GM12878 (cell line): ENCODE measurements at regions not wholly inside any gene's neighbourhood (a gene's known extent, or its start where the extent isn't known, plus 50 kb on each side); places are given as distances from the start of the nearest gene placed in this dataset.

Experiments used
- ATAC-seq: fragments of 200-7000 bp; cut with Tn5 transposase; 3 replicates; pipeline ENCODE4 v1.9.1; 2020; ENCODE audit warnings: mild to moderate bottlenecking, moderate library complexity
- BruUV-seq: library from RNA; stranded (reverse); fragments of 400-500 nt; replicated peaks from 2 replicates; lab custom pipeline; 2021; lab: Mats Ljungman, UMichigan
- CTCF ChIA-PET: fragments of 300-600 bp; sonication (Branson Sonifier 250); formaldehyde crosslinking; extraction: SDS; loops from one replicate; lab custom pipeline; 2021; ENCODE audit warnings: inconsistent platforms; lab: Yijun Ruan, JAX
- POLR2A ChIA-PET: fragments of 350-600 bp; formaldehyde crosslinking; extraction: SDS; loops from one replicate; lab custom pipeline; 2021; ENCODE audit warnings: inconsistent platforms; lab: Charles Lee
- RAD21 ChIA-PET: fragments of 300-600 bp; sonication (Branson Sonifier 250); formaldehyde crosslinking; loops from one replicate; lab custom pipeline; 2023; ENCODE audit warnings: antibody characterized with exemption; ENCODE audit not compliant: unreplicated experiment; lab: Charles Lee
- SMC1A ChIA-PET: fragments of 300-600 bp; sonication (Branson Sonifier 250); formaldehyde crosslinking; loops from one replicate; lab custom pipeline; 2023; ENCODE audit not compliant: unreplicated experiment, uncharacterized antibody; lab: Charles Lee
- DNase-seq: peaks from one replicate; pipeline ENCODE4 v3.0.0-alpha.2; 2011; ENCODE audit warnings: low read depth, low spot score
- FAIRE-seq: peaks from 3 replicates; lab custom pipeline; 2011; peaks lifted over from hg19 to GRCh38; lab: Jason Lieb, UNC
- H2AFZ ChIP-seq: 2 replicates; pipeline ENCODE4 v1.6.0; 2011; ENCODE audit warnings: low read depth, low read length, control low read depth; ENCODE audit not compliant: control insufficient read depth
- H3K27ac ChIP-seq: 2 replicates; pipeline ENCODE4 v1.5.1; 2011; ENCODE audit warnings: control low read depth; ENCODE audit not compliant: control insufficient read depth, insufficient read depth
- H3K27me3 ChIP-seq, 2 experiments: replicated peaks in 1 of 2; 2 replicates each; pipeline versions ENCODE4 v1.6.0 to v1.6.1; 2011; ENCODE audit warnings: low read length in 1 of 2; ENCODE audit not compliant: control insufficient read depth in 2 of 2, insufficient read depth in 2 of 2
- H3K36me3 ChIP-seq, 2 experiments: 2 replicates each; pipeline ENCODE4 v1.5.1; 2011; ENCODE audit warnings: low read length in 1 of 2; ENCODE audit not compliant: control insufficient read depth in 2 of 2, insufficient read depth in 2 of 2
- H3K4me1 ChIP-seq: 2 replicates; pipeline ENCODE4 v1.6.1; 2011; ENCODE audit warnings: mild to moderate bottlenecking, low read length, moderate library complexity, mixed read lengths; ENCODE audit not compliant: control insufficient read depth, insufficient read depth
- H3K4me2 ChIP-seq: 2 replicates; pipeline ENCODE4 v1.6.0; 2011; ENCODE audit warnings: control low read depth; ENCODE audit not compliant: control insufficient read depth, insufficient read depth
- H3K4me3 ChIP-seq: fragments of 200-600 bp; sonication (generic); 2 replicates; pipeline ENCODE4 v1.5.1; 2016
- H3K79me2 ChIP-seq: 2 replicates; pipeline ENCODE4 v1.6.0; 2011; ENCODE audit warnings: low read length; ENCODE audit not compliant: control insufficient read depth, insufficient read depth
- H3K9ac ChIP-seq: 2 replicates; pipeline ENCODE4 v1.8.0; 2011; ENCODE audit warnings: low read length, control low read depth, mixed read lengths; ENCODE audit not compliant: control insufficient read depth, insufficient read depth
- H3K9me3 ChIP-seq: replicated peaks from 3 replicates; pipeline ENCODE4 v1.5.1; 2011; ENCODE audit warnings: mild to moderate bottlenecking, low read length; ENCODE audit not compliant: control insufficient read depth, insufficient read depth
- H4K20me1 ChIP-seq: 2 replicates; pipeline ENCODE4 v1.6.0; 2011; ENCODE audit not compliant: control insufficient read depth, insufficient read depth
- CEBPB ChIP-seq, 2 experiments: fragments of 150-350 bp in 1 of 2; IDR thresholded peaks; 2 replicates each; pipeline ENCODE4 v1.6.1; 2012 to 2014; ENCODE audit warnings: low read depth in 2 of 2, low read length in 2 of 2, borderline replicate concordance in 1 of 2, inconsistent platforms in 1 of 2
- RFX5 ChIP-seq: IDR thresholded peaks from 2 replicates; pipeline ENCODE4 v1.6.1; 2011; ENCODE audit warnings: low read depth, low read length, improper control_type of control experiment
- SPI1 ChIP-seq: IDR thresholded peaks from 2 replicates; pipeline ENCODE4 v1.6.1; 2011; ENCODE audit warnings: low read depth, mild to moderate bottlenecking, low read length, moderate library complexity, borderline replicate concordance; ENCODE audit not compliant: insufficient read depth
- TCF3 ChIP-seq: IDR thresholded peaks from 2 replicates; pipeline ENCODE4 v1.6.1; 2012; ENCODE audit warnings: low read depth, mild to moderate bottlenecking, low read length, borderline replicate concordance; ENCODE audit not compliant: insufficient read depth
- TCF7 ChIP-seq: IDR thresholded peaks from 2 replicates; pipeline ENCODE4 v1.6.1; 2014; ENCODE audit warnings: antibody characterized with exemption, borderline replicate concordance
- WGBS: methylation state at CpG from one replicate; pipeline ENCODE4 v1.1.6; 2016; ENCODE audit warnings: low lambda C conversion rate; ENCODE audit not compliant: insufficient replicate concordance, insufficient coverage; ENCODE audit errors: missing lambda C conversion rate; 5-methylcytosine and 5-hydroxymethylcytosine counted together
- in situ Hi-C: fragments of 300-500 bp; cut with MboI; formaldehyde crosslinking; loops from 9 replicates; pipeline ENCODE4 v1.14.3; 2018; ENCODE audit warnings: mixed read lengths
- intact Hi-C: fragments of 100-400 bp; cut with micrococcal nuclease; formaldehyde crosslinking; loops from one replicate; pipeline ENCODE4 v1.14.2; 2022; ENCODE audit not compliant: unreplicated experiment
- TF ChIP-seq, protein P1 (sequence below): fragments of 450-650 bp; formaldehyde crosslinking; IDR thresholded peaks from 2 replicates; pipeline ENCODE4 v1.4.0; 2020; ENCODE audit warnings: mild to moderate bottlenecking, moderate library complexity
- TF ChIP-seq, protein P2 (sequence below): fragments of 450-650 bp; IDR thresholded peaks from 2 replicates; pipeline ENCODE4 v1.6.1; 2017; ENCODE audit warnings: mild to moderate bottlenecking, moderate library complexity
- TF ChIP-seq, protein P3 (sequence below): fragments of 450-650 bp; IDR thresholded peaks from 2 replicates; pipeline ENCODE4 v1.6.1; 2016; ENCODE audit warnings: mild to moderate bottlenecking
- TF ChIP-seq, protein P4 (sequence below): IDR thresholded peaks from 2 replicates; pipeline ENCODE4 v1.6.1; 2011; ENCODE audit warnings: borderline replicate concordance, low read depth, mild to moderate bottlenecking, moderate library complexity, mixed read lengths, low read length; ENCODE audit not compliant: insufficient read depth; ENCODE audit errors: extremely low read length
- TF ChIP-seq, protein P5 (sequence below): fragments of 450-650 bp; IDR thresholded peaks from 2 replicates; pipeline ENCODE4 v1.6.1; 2018; ENCODE audit warnings: borderline replicate concordance, mild to moderate bottlenecking; ENCODE audit not compliant: partially characterized antibody

DNA sequence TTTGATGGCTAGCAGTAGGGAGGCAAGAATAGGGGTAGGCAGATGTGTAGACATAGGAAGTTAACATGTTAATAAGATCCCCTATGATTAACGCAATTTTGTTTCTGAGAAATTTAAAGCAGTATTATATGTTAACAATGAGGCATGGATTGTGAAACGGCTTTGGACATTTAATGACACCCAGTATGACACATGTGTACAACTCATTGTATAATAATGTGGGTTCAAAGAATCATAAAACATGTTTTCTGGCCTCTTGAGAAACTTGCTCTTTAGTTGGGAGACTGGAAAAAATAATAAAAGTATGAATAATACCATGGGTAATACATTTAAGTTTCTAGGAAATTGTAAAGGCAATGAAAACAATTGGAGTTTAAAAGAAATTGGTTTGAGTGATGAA is 332.1 kb upstream of the CDH20 start:
- FAIRE-seq: no peak
- TF ChIP-seq TCF7: no peak
- TF ChIP-seq, protein P1, sequence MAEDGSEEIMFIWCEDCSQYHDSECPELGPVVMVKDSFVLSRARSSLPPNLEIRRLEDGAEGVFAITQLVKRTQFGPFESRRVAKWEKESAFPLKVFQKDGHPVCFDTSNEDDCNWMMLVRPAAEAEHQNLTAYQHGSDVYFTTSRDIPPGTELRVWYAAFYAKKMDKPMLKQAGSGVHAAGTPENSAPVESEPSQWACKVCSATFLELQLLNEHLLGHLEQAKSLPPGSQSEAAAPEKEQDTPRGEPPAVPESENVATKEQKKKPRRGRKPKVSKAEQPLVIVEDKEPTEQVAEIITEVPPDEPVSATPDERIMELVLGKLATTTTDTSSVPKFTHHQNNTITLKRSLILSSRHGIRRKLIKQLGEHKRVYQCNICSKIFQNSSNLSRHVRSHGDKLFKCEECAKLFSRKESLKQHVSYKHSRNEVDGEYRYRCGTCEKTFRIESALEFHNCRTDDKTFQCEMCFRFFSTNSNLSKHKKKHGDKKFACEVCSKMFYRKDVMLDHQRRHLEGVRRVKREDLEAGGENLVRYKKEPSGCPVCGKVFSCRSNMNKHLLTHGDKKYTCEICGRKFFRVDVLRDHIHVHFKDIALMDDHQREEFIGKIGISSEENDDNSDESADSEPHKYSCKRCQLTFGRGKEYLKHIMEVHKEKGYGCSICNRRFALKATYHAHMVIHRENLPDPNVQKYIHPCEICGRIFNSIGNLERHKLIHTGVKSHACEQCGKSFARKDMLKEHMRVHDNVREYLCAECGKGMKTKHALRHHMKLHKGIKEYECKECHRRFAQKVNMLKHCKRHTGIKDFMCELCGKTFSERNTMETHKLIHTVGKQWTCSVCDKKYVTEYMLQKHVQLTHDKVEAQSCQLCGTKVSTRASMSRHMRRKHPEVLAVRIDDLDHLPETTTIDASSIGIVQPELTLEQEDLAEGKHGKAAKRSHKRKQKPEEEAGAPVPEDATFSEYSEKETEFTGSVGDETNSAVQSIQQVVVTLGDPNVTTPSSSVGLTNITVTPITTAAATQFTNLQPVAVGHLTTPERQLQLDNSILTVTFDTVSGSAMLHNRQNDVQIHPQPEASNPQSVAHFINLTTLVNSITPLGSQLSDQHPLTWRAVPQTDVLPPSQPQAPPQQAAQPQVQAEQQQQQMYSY: no peak
- no peak for TF ChIP-seq RFX5
- TF ChIP-seq, protein P2, sequence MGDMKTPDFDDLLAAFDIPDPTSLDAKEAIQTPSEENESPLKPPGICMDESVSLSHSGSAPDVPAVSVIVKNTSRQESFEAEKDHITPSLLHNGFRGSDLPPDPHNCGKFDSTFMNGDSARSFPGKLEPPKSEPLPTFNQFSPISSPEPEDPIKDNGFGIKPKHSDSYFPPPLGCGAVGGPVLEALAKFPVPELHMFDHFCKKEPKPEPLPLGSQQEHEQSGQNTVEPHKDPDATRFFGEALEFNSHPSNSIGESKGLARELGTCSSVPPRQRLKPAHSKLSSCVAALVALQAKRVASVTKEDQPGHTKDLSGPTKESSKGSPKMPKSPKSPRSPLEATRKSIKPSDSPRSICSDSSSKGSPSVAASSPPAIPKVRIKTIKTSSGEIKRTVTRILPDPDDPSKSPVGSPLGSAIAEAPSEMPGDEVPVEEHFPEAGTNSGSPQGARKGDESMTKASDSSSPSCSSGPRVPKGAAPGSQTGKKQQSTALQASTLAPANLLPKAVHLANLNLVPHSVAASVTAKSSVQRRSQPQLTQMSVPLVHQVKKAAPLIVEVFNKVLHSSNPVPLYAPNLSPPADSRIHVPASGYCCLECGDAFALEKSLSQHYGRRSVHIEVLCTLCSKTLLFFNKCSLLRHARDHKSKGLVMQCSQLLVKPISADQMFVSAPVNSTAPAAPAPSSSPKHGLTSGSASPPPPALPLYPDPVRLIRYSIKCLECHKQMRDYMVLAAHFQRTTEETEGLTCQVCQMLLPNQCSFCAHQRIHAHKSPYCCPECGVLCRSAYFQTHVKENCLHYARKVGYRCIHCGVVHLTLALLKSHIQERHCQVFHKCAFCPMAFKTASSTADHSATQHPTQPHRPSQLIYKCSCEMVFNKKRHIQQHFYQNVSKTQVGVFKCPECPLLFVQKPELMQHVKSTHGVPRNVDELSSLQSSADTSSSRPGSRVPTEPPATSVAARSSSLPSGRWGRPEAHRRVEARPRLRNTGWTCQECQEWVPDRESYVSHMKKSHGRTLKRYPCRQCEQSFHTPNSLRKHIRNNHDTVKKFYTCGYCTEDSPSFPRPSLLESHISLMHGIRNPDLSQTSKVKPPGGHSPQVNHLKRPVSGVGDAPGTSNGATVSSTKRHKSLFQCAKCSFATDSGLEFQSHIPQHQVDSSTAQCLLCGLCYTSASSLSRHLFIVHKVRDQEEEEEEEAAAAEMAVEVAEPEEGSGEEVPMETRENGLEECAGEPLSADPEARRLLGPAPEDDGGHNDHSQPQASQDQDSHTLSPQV: no peak
- no peak for TF ChIP-seq CEBPB (IDR thresholded peaks at IDR 0.05; ENCODE audit: borderline replicate concordance in 1 of 2, low read depth in 2 of 2, low read length in 2 of 2)
- TF ChIP-seq, protein P3, sequence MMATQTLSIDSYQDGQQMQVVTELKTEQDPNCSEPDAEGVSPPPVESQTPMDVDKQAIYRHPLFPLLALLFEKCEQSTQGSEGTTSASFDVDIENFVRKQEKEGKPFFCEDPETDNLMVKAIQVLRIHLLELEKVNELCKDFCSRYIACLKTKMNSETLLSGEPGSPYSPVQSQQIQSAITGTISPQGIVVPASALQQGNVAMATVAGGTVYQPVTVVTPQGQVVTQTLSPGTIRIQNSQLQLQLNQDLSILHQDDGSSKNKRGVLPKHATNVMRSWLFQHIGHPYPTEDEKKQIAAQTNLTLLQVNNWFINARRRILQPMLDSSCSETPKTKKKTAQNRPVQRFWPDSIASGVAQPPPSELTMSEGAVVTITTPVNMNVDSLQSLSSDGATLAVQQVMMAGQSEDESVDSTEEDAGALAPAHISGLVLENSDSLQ: no peak
- TF ChIP-seq SPI1: no peak
- TF ChIP-seq, protein P4, sequence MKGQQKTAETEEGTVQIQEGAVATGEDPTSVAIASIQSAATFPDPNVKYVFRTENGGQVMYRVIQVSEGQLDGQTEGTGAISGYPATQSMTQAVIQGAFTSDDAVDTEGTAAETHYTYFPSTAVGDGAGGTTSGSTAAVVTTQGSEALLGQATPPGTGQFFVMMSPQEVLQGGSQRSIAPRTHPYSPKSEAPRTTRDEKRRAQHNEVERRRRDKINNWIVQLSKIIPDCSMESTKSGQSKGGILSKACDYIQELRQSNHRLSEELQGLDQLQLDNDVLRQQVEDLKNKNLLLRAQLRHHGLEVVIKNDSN: no peak
- TF ChIP-seq TCF3: no peak
- TF ChIP-seq, protein P5, sequence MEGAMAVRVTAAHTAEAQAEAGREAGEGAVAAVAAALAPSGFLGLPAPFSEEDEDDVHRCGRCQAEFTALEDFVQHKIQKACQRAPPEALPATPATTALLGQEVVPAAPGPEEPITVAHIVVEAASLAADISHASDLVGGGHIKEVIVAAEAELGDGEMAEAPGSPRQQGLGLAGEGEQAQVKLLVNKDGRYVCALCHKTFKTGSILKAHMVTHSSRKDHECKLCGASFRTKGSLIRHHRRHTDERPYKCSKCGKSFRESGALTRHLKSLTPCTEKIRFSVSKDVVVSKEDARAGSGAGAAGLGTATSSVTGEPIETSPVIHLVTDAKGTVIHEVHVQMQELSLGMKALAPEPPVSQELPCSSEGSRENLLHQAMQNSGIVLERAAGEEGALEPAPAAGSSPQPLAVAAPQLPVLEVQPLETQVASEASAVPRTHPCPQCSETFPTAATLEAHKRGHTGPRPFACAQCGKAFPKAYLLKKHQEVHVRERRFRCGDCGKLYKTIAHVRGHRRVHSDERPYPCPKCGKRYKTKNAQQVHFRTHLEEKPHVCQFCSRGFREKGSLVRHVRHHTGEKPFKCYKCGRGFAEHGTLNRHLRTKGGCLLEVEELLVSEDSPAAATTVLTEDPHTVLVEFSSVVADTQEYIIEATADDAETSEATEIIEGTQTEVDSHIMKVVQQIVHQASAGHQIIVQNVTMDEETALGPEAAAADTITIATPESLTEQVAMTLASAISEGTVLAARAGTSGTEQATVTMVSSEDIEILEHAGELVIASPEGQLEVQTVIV: no peak

More for the DNA sequence above, 332.1 kb upstream of the CDH20 start:
- ChIA-PET POLR2A (no interaction called here), RAD21 (no interaction called here), CTCF (no interaction called here), SMC1A (no interaction called here)
- no peaks in the 10 kb centered on the region for H4K20me1 ChIP-seq
- no peak overlapping the region for H2AFZ ChIP-seq
- H3K9ac ChIP-seq: no peak overlapping the region
- no peak overlapping the region for H3K27ac ChIP-seq
- WGBS: 52% methylated on average over 2 of the region's 2 CpGs
- in situ Hi-C loops: no loop called here
- intact Hi-C loops: no loop called here
- DNase-seq: no peak
- no peak overlapping the region for H3K4me2 ChIP-seq
- no peaks in the 10 kb centered on the region for H3K36me3 ChIP-seq
- no peaks in the 10 kb centered on the region for H3K79me2 ChIP-seq
- H3K4me1 ChIP-seq: no peaks in the 10 kb centered on the region
- H3K9me3 ChIP-seq: no peaks in the 10 kb centered on the region
- no peaks in the 10 kb centered on the region for H3K27me3 ChIP-seq
- no peak overlapping the region for H3K4me3 ChIP-seq
- no peak for ATAC-seq
- no TSS peak for BruUV-seq
